Neural progenitor cell (in vitro differentiated cells): ENCODE measurements at regions not wholly inside any gene's neighbourhood (a gene's known extent, or its start where the extent isn't known, plus 50 kb on each side); places are given as distances from the start of the nearest gene placed in this dataset.

Experiments
- EZH2 ChIP-seq: fragments of 200-600 bp; sonication (generic); IDR thresholded peaks from 2 replicates; pipeline ENCODE4 v1.6.1; 2017; ENCODE audit warnings: antibody characterized with exemption, mild to moderate bottlenecking, moderate library complexity
- TF ChIP-seq, protein P1 (sequence below): fragments of 200-600 bp; sonication (generic); IDR thresholded peaks from 2 replicates; pipeline ENCODE4 v1.5.1; 2017; ENCODE audit warnings: antibody characterized with exemption, mild to moderate bottlenecking

GRCh38 chr5:71996789-71997188 is 110.5 kb upstream of the MAP1B start:
- TF ChIP-seq, protein P1, sequence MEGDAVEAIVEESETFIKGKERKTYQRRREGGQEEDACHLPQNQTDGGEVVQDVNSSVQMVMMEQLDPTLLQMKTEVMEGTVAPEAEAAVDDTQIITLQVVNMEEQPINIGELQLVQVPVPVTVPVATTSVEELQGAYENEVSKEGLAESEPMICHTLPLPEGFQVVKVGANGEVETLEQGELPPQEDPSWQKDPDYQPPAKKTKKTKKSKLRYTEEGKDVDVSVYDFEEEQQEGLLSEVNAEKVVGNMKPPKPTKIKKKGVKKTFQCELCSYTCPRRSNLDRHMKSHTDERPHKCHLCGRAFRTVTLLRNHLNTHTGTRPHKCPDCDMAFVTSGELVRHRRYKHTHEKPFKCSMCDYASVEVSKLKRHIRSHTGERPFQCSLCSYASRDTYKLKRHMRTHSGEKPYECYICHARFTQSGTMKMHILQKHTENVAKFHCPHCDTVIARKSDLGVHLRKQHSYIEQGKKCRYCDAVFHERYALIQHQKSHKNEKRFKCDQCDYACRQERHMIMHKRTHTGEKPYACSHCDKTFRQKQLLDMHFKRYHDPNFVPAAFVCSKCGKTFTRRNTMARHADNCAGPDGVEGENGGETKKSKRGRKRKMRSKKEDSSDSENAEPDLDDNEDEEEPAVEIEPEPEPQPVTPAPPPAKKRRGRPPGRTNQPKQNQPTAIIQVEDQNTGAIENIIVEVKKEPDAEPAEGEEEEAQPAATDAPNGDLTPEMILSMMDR = no peak
- no peak for TF ChIP-seq EZH2
